GM23338 (cell line): ENCODE measurements at regions not wholly inside any gene's neighbourhood (a gene's known extent, or its start where the extent isn't known, plus 50 kb on each side); places are given as distances from the start of the nearest gene placed in this dataset.

Source experiments
- ATAC-seq: fragments of 200-7000 bp; cut with Tn5 transposase; 3 replicates; pipeline ENCODE4 v1.9.1; 2020
- DNase-seq: peaks from one replicate; pipeline ENCODE4 v3.0.0-alpha.2; 2015; ENCODE audit warnings: low spot score
- H2AFZ ChIP-seq: fragments of 200-600 bp; sonication (generic); 2 replicates; pipeline ENCODE4 v1.8.0; 2016; ENCODE audit warnings: antibody characterized with exemption, mild to moderate bottlenecking, moderate library complexity
- H3F3A ChIP-seq: fragments of 200-600 bp; sonication (generic); replicated peaks from 2 replicates; pipeline ENCODE4 v1.8.0; 2017; ENCODE audit warnings: antibody characterized with exemption, mixed run types, low read depth
- H3K27ac ChIP-seq: fragments of 200-600 bp; sonication (generic); 2 replicates; pipeline ENCODE4 v1.6.1; 2016; ENCODE audit warnings: low read depth
- H3K27me3 ChIP-seq: fragments of 200-600 bp; sonication (generic); 2 replicates; pipeline ENCODE4 v1.8.0; 2016; ENCODE audit warnings: mild to moderate bottlenecking, mixed run types, moderate library complexity; ENCODE audit not compliant: insufficient read depth
- H3K36me3 ChIP-seq: fragments of 200-600 bp; sonication (generic); 2 replicates; pipeline ENCODE4 v1.8.0; 2016; ENCODE audit warnings: mild to moderate bottlenecking; ENCODE audit not compliant: insufficient read depth
- H3K4me1 ChIP-seq: fragments of 200-600 bp; sonication (generic); 2 replicates; pipeline ENCODE4 v1.8.0; 2016; ENCODE audit warnings: mild to moderate bottlenecking, moderate library complexity; ENCODE audit not compliant: insufficient read depth
- H3K4me2 ChIP-seq: fragments of 200-600 bp; sonication (generic); 2 replicates; pipeline ENCODE4 v1.7.1; 2017; ENCODE audit warnings: mixed run types
- H3K4me3 ChIP-seq: fragments of 200-600 bp; sonication (generic); 2 replicates; pipeline ENCODE4 v1.6.1; 2016; ENCODE audit warnings: mixed run types
- H3K79me2 ChIP-seq: fragments of 200-600 bp; sonication (generic); replicated peaks from 2 replicates; pipeline ENCODE4 v1.8.0; 2017; ENCODE audit warnings: mild to moderate bottlenecking; ENCODE audit not compliant: insufficient read depth
- H3K9me2 ChIP-seq: fragments of 200-600 bp; sonication (generic); 2 replicates; pipeline ENCODE4 v1.8.0; 2017; ENCODE audit not compliant: insufficient read depth
- H4K20me1 ChIP-seq: fragments of 200-600 bp; sonication (generic); replicated peaks from 2 replicates; pipeline ENCODE4 v1.8.0; 2017; ENCODE audit warnings: mild to moderate bottlenecking; ENCODE audit not compliant: insufficient read depth
- H3K27ac Mint-ChIP-seq: 2 replicates; pipeline ENCODE4 v1.8.0; 2020; ENCODE audit warnings: inconsistent platforms, mild to moderate bottlenecking, moderate library complexity, mixed read lengths
- H3K27me3 Mint-ChIP-seq: 3 replicates; pipeline ENCODE4 v1.8.0; 2022; ENCODE audit warnings: low read depth, mild to moderate bottlenecking, moderate library complexity, mixed read lengths, inconsistent platforms; ENCODE audit not compliant: insufficient read depth, poor library complexity
- H3K36me3 Mint-ChIP-seq: 3 replicates; pipeline ENCODE4 v1.8.0; 2021; ENCODE audit warnings: low read depth, mild to moderate bottlenecking, inconsistent platforms, moderate library complexity, mixed read lengths
- H3K4me1 Mint-ChIP-seq: 3 replicates; pipeline ENCODE4 v1.8.0; 2020; ENCODE audit warnings: mild to moderate bottlenecking, inconsistent platforms, mixed read lengths
- H3K4me3 Mint-ChIP-seq: 3 replicates; pipeline ENCODE4 v1.8.0; 2021; ENCODE audit warnings: moderate library complexity, mild to moderate bottlenecking, inconsistent platforms, mixed read lengths
- H3K9me3 Mint-ChIP-seq: 3 replicates; pipeline ENCODE4 v1.8.0; 2020; ENCODE audit warnings: moderate library complexity, mild to moderate bottlenecking, inconsistent platforms, mixed read lengths
- CREB1 ChIP-seq: fragments of 250-450 bp; sonication (Bioruptor Pico); IDR thresholded peaks from 2 replicates; pipeline ENCODE4 v1.5.0; 2020; ENCODE audit warnings: low read depth, mild to moderate bottlenecking, moderate library complexity
- CTCF ChIP-seq, 2 experiments: fragments of 200-600 bp in 1 of 2; sonication (generic) in 1 of 2; conservative IDR thresholded peaks; 2 replicates each; pipeline versions ENCODE4 v1.5.1 to v1.6.1; 2016 to 2017; ENCODE audit warnings: antibody characterized with exemption in 2 of 2, low read depth in 2 of 2, mild to moderate bottlenecking in 2 of 2, moderate library complexity in 1 of 2
- JUNB ChIP-seq: IDR thresholded peaks from one replicate; pipeline ENCODE4 v1.6.1; 2016; ENCODE audit warnings: antibody characterized with exemption; ENCODE audit not compliant: unreplicated experiment
- NANOG ChIP-seq: IDR thresholded peaks from 2 replicates; pipeline ENCODE4 v1.6.1; 2016; ENCODE audit warnings: antibody characterized with exemption, borderline replicate concordance
- POLR2AphosphoS5 ChIP-seq: IDR thresholded peaks from 2 replicates; pipeline ENCODE4 v1.6.1; 2016; ENCODE audit warnings: antibody characterized with exemption, low read depth
- REST ChIP-seq: IDR thresholded peaks from one replicate; pipeline ENCODE4 v1.6.1; 2018; ENCODE audit warnings: antibody characterized with exemption; ENCODE audit not compliant: unreplicated experiment
- STAT1 ChIP-seq: IDR thresholded peaks from one replicate; pipeline ENCODE4 v1.6.1; 2016; ENCODE audit warnings: antibody characterized with exemption; ENCODE audit not compliant: unreplicated experiment
- ZNF114 ChIP-seq: fragments of 250-450 bp; sonication (Bioruptor Pico); IDR thresholded peaks from 2 replicates; pipeline ENCODE4 v1.5.0; 2020; ENCODE audit warnings: mild to moderate bottlenecking, moderate library complexity
- ZNF331 ChIP-seq: fragments of 250-450 bp; sonication (Bioruptor Pico); IDR thresholded peaks from 2 replicates; pipeline ENCODE4 v1.5.0; 2020; ENCODE audit warnings: low read depth, mild to moderate bottlenecking, moderate library complexity

GRCh38 chr11:112388496-112388895 lies 127.8 kb upstream of the PLET1 start (continued):
- TF ChIP-seq ZNF114 (CRISPR knock-in tag), result no peak
- TF ChIP-seq POLR2AphosphoS5, result no peak
- TF ChIP-seq STAT1, result no peak
- no peak for TF ChIP-seq REST

- no peaks in the 10 kb centered on the region for H4K20me1 ChIP-seq
- no peak for ATAC-seq
- no peak for DNase-seq
- H3K27me3 Mint-ChIP-seq, result peaks cover 6% of the 10 kb centered on the region
- no peak overlapping the region for H3K27ac Mint-ChIP-seq
- no peak overlapping the region for H2AFZ ChIP-seq
- H3F3A ChIP-seq, result no peaks in the 10 kb centered on the region
- no peak overlapping the region for H3K4me2 ChIP-seq
- H3K27ac ChIP-seq, result no peak overlapping the region
- no peak overlapping the region for H3K4me3 ChIP-seq
- TF ChIP-seq CREB1 (no peak), ZNF331 (no peak), JUNB (no peak), ZNF114 (CRISPR knock-in tag) (no peak)
- H3K9me3 Mint-ChIP-seq, result peaks cover 24% of the 10 kb centered on the region
- peaks cover 11% of the 10 kb centered on the region; the same call in 1 of the 3 replicates for H3K36me3 Mint-ChIP-seq
- H3K4me1 ChIP-seq, result no peaks in the 10 kb centered on the region
- H3K79me2 ChIP-seq, result no peaks in the 10 kb centered on the region
- no peaks in the 10 kb centered on the region for H3K27me3 ChIP-seq
- no peaks in the 10 kb centered on the region for H3K9me2 ChIP-seq
- peaks cover 7% of the 10 kb centered on the region; the same call in 1 of the 2 replicates for H3K36me3 ChIP-seq
- H3K4me3 Mint-ChIP-seq, result no peak overlapping the region
- H3K4me1 Mint-ChIP-seq, result no peaks in the 10 kb centered on the region; the same call in 2 of the 3 replicates
Observed at GRCh38 chr11:112391086-112391485, 130.4 kb upstream of the PLET1 start.

- Histone ChIP-seq H3K9me2 (0 out of 2 replicates have a peak, but pooled peaks cover 2% of the 10 kb centered on the region), H3K27ac (no peak overlapping the region), H3K4me2 (no peak overlapping the region), H3K36me3 (peaks cover 7% of the 10 kb centered on the region; the same call in 1 of the 2 replicates), H2AFZ (peak overlapping the region; percentile 43; the same call in 1 of the 2 replicates), H3F3A (no peaks in the 10 kb centered on the region), H3K79me2 (no peaks in the 10 kb centered on the region), H3K4me1 (no peaks in the 10 kb centered on the region), H4K20me1 (no peaks in the 10 kb centered on the region), H3K27me3 (no peaks in the 10 kb centered on the region), H3K4me3 (no peak overlapping the region)
- Mint-ChIP-seq H3K36me3 (peaks cover 10% of the 10 kb centered on the region; the same call in 1 of the 3 replicates), H3K9me3 (peaks cover 18% of the 10 kb centered on the region), H3K4me1 (no peaks in the 10 kb centered on the region; the same call in 2 of the 3 replicates), H3K4me3 (no peak overlapping the region), H3K27me3 (peaks cover 6% of the 10 kb centered on the region), H3K27ac (no peak overlapping the region)
- ATAC-seq, result no peak
- TF ChIP-seq CTCF (conservative IDR thresholded peaks at IDR 0.05; ENCODE audit: low read depth in 2 of 2), result no peak
- TF ChIP-seq ZNF114 (CRISPR knock-in tag), result no peak
- no peak for TF ChIP-seq NANOG
- no peak for TF ChIP-seq ZNF331
- DNase-seq, result no peak
Observed at GRCh38 chr11:112392904-112393303, 132.2 kb upstream of the PLET1 start.
